HCT116 (cell line): ENCODE measurements at regions not wholly inside any gene's neighbourhood (a gene's known extent, or its start where the extent isn't known, plus 50 kb on each side); places are given as distances from the start of the nearest gene placed in this dataset.

Experiments used
- ATAC-seq: fragments of 200-7000 bp; cut with Tn5 transposase; 2 replicates; pipeline ENCODE4 v1.9.1; 2020; ENCODE audit warnings: mild to moderate bottlenecking, moderate library complexity
- BruUV-seq: library from RNA; stranded (reverse); fragments of 400-500 nt; replicated peaks from 2 replicates; lab custom pipeline; 2021; lab: Mats Ljungman, UMichigan
- CTCF ChIA-PET: fragments of 300-600 bp; sonication (Branson Sonifier 250); formaldehyde crosslinking; loops from one replicate; lab custom pipeline; 2021; ENCODE audit warnings: antibody characterized with exemption; lab: Charles Lee
- POLR2A ChIA-PET: fragments of 300-600, 350-600 bp; sonication (Branson Sonifier 250); formaldehyde crosslinking; loops from one replicate; lab custom pipeline; 2021; ENCODE audit warnings: antibody characterized with exemption; lab: Charles Lee
- RAD21 ChIA-PET, 2 experiments: fragments of 300-600 bp; sonication (Branson Sonifier 250); formaldehyde crosslinking; loops; one replicate each; lab custom pipeline; 2023; ENCODE audit warnings: low total read pairs in 2 of 2; ENCODE audit not compliant: uncharacterized antibody in 2 of 2, unreplicated experiment in 2 of 2, low non-redundant PET in 1 of 2; lab: Charles Lee
- DNase-seq: peaks from one replicate; pipeline ENCODE4 v3.0.0-alpha.2; 2010; ENCODE audit warnings: low read depth, low spot score
- H2AFZ ChIP-seq: fragments of 200-600 bp; shearing (Covaris generic), sonication (generic); 2 replicates; pipeline ENCODE4 v1.6.1; 2017; ENCODE audit warnings: low read depth, mixed run types, mixed read lengths, antibody characterized with exemption, low read length; ENCODE audit not compliant: poor library complexity, severe bottlenecking
- H3K27ac ChIP-seq: 2 replicates; pipeline ENCODE4 v1.5.1; 2012; ENCODE audit warnings: low read depth, low read length
- H3K27me3 ChIP-seq: fragments of 200-600 bp; sonication (generic); 2 replicates; pipeline ENCODE4 v1.6.1; 2016; ENCODE audit warnings: mixed run types, low read length, mixed read lengths; ENCODE audit not compliant: insufficient read depth
- H3K36me3 ChIP-seq, 2 experiments: fragments of 200-500 bp in 1 of 2; fragments of 200-600 bp in 1 of 2; sonication (Bioruptor generic) in 1 of 2; sonication (generic) in 1 of 2; 2 replicates each; pipeline versions ENCODE4 v1.5.1 to v1.6.1; 2014 to 2016; ENCODE audit warnings: low read length in 2 of 2, inconsistent platforms in 1 of 2, mixed read lengths in 1 of 2, mixed run types in 1 of 2; ENCODE audit not compliant: insufficient read depth in 2 of 2, control insufficient read depth in 1 of 2
- H3K4me1 ChIP-seq, 2 experiments: fragments of 200-600 bp in 1 of 2; sonication (generic) in 1 of 2; 2 replicates each; pipeline versions ENCODE4 v1.5.1 to v1.6.1; 2012 to 2017; ENCODE audit warnings: low read length in 2 of 2, inconsistent platforms in 1 of 2, mild to moderate bottlenecking in 1 of 2, mixed read lengths in 1 of 2, mixed run types in 1 of 2, moderate library complexity in 1 of 2; ENCODE audit not compliant: insufficient read depth in 2 of 2, control insufficient read depth in 1 of 2
- H3K4me2 ChIP-seq: fragments of 200-600 bp; sonication (generic); 2 replicates; pipeline ENCODE4 v1.6.1; 2017; ENCODE audit warnings: mixed run types, low read length, mixed read lengths
- H3K4me3 ChIP-seq, 2 experiments: fragments of 200-600 bp in 1 of 2; sonication (generic) in 1 of 2; replicated peaks in 1 of 2; 2 replicates each; pipeline ENCODE4 v1.5.1; 2011 to 2016; ENCODE audit warnings: low read length in 2 of 2, control low read depth in 1 of 2, low read depth in 1 of 2, mild to moderate bottlenecking in 1 of 2, mixed read lengths in 1 of 2, mixed run types in 1 of 2
- H3K79me2 ChIP-seq: fragments of 200-600 bp; sonication (generic); 2 replicates; pipeline ENCODE4 v1.6.1; 2017; ENCODE audit warnings: mild to moderate bottlenecking, mixed run types, low read length, moderate library complexity, mixed read lengths; ENCODE audit not compliant: insufficient read depth
- H3K9ac ChIP-seq: fragments of 200-600 bp; sonication (generic); 2 replicates; pipeline ENCODE4 v1.6.1; 2016; ENCODE audit warnings: low read length, mixed read lengths
- H3K9me2 ChIP-seq: fragments of 200-600 bp; sonication (generic), shearing (Covaris generic); 2 replicates; pipeline ENCODE4 v1.6.1; 2017; ENCODE audit warnings: mixed run types, mild to moderate bottlenecking, moderate library complexity; ENCODE audit not compliant: insufficient read depth
- H3K9me3 ChIP-seq, 2 experiments: fragments of 200-500 bp in 1 of 2; fragments of 200-600 bp in 1 of 2; sonication (Bioruptor generic) in 1 of 2; sonication (generic) in 1 of 2; 2 replicates each; pipeline ENCODE4 v1.6.1; 2014 to 2017; ENCODE audit warnings: low read length in 2 of 2, mixed read lengths in 2 of 2, inconsistent platforms in 1 of 2, low read depth in 1 of 2, mild to moderate bottlenecking in 1 of 2, mixed run types in 1 of 2, moderate library complexity in 1 of 2; ENCODE audit not compliant: control insufficient read depth in 1 of 2, insufficient read depth in 1 of 2
- H4K20me1 ChIP-seq: fragments of 200-600 bp; sonication (generic), shearing (Covaris generic); 2 replicates; pipeline ENCODE4 v1.6.1; 2017; ENCODE audit warnings: mixed run types, mild to moderate bottlenecking, moderate library complexity; ENCODE audit not compliant: insufficient read depth
- EGR1 ChIP-seq: IDR thresholded peaks from 2 replicates; pipeline ENCODE4 v1.6.1; 2012; ENCODE audit warnings: low read depth
- ELF1 ChIP-seq: IDR thresholded peaks from 2 replicates; pipeline ENCODE4 v1.6.1; 2012; ENCODE audit warnings: low read depth, borderline replicate concordance
- EZH2 ChIP-seq: fragments of 200-600 bp; sonication (generic); IDR thresholded peaks from 2 replicates; pipeline ENCODE4 v1.6.1; 2017; ENCODE audit warnings: antibody characterized with exemption, mixed run types
- EZH2phosphoT487 ChIP-seq: fragments of 200-600 bp; IDR thresholded peaks from 2 replicates; pipeline ENCODE4 v1.6.1; 2018; ENCODE audit warnings: antibody characterized with exemption, borderline replicate concordance
- POLR2A ChIP-seq: IDR thresholded peaks from 2 replicates; pipeline ENCODE4 v1.7.0; 2011; ENCODE audit warnings: borderline replicate concordance; ENCODE audit not compliant: insufficient read depth, insufficient read length; ENCODE audit errors: extremely low read depth
- POLR2AphosphoS5 ChIP-seq: IDR thresholded peaks from 2 replicates; pipeline ENCODE4 v1.6.1; 2011; ENCODE audit warnings: mild to moderate bottlenecking, low read depth, low read length, moderate library complexity
- SP1 ChIP-seq: IDR thresholded peaks from 2 replicates; pipeline ENCODE4 v1.6.1; 2012; ENCODE audit warnings: low read depth
- SRF ChIP-seq: IDR thresholded peaks from 2 replicates; pipeline ENCODE4 v1.6.1; 2012; ENCODE audit warnings: low read depth
- TCF7L2 ChIP-seq: IDR thresholded peaks from 2 replicates; pipeline ENCODE4 v1.7.0; 2011; ENCODE audit warnings: borderline replicate concordance, inconsistent platforms; ENCODE audit not compliant: insufficient read depth, insufficient read length; ENCODE audit errors: extremely low read depth
- YY1 ChIP-seq: IDR thresholded peaks from 2 replicates; pipeline ENCODE4 v1.6.1; 2011; ENCODE audit warnings: low read length, low read depth, moderate library complexity, mild to moderate bottlenecking; ENCODE audit not compliant: insufficient replicate concordance; ENCODE audit errors: extremely low read depth
- intact Hi-C: fragments of 100-400 bp; cut with micrococcal nuclease; formaldehyde crosslinking; loops from 2 replicates; pipeline ENCODE4 v1.10.0; 2022
- TF ChIP-seq, protein P1 (sequence below): IDR thresholded peaks from 2 replicates; pipeline ENCODE4 v1.6.1; 2011; ENCODE audit warnings: mild to moderate bottlenecking, low read length, moderate library complexity; ENCODE audit not compliant: insufficient replicate concordance; ENCODE audit errors: extremely low read depth
- TF ChIP-seq, protein P2 (sequence below): IDR thresholded peaks from 2 replicates; pipeline ENCODE4 v1.6.1; 2012

DNA sequence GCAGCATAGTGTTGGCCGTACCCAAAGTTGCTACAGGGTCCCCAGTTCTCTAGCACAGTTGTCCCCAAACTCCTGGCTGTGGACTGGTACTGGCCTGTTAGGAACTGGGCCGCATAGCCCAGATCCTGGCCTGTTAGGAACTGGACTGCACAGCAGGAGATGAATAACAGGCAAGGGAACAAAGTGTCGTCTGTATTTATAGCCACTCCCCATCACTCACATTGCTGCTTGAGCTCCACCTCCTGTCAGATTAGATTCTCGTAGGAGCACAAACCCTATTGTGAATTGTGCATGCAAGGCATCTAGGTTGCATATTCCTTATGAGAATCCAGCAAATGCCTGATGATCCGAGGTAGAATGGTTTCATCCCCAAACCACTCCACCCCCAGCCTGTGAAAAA lies 604.0 kb upstream of the LMCD1 start:
- Histone ChIP-seq H3K79me2 (no peaks in the 10 kb centered on the region), H3K36me3 (no peaks in the 10 kb centered on the region), H4K20me1 (no peaks in the 10 kb centered on the region), H3K27ac (no peak overlapping the region), H3K27me3 (no peaks in the 10 kb centered on the region), H3K4me1 (no peaks in the 10 kb centered on the region), H3K9me2 (no peaks in the 10 kb centered on the region), H3K9ac (no peak overlapping the region), H3K4me2 (no peak overlapping the region), H2AFZ (no peak overlapping the region), H3K9me3 (no peaks in the 10 kb centered on the region), H3K4me3 (no peak overlapping the region)
- ATAC-seq = no peak
- no peak for DNase-seq
- TF ChIP-seq EGR1 (no peak), SP1 (no peak), EZH2 (no peak), YY1 (no peak), SRF (no peak), POLR2A (no peak), EZH2phosphoT487 (no peak), ELF1 (no peak), TCF7L2 (no peak), POLR2AphosphoS5 (no peak)
- TF ChIP-seq, protein P1, sequence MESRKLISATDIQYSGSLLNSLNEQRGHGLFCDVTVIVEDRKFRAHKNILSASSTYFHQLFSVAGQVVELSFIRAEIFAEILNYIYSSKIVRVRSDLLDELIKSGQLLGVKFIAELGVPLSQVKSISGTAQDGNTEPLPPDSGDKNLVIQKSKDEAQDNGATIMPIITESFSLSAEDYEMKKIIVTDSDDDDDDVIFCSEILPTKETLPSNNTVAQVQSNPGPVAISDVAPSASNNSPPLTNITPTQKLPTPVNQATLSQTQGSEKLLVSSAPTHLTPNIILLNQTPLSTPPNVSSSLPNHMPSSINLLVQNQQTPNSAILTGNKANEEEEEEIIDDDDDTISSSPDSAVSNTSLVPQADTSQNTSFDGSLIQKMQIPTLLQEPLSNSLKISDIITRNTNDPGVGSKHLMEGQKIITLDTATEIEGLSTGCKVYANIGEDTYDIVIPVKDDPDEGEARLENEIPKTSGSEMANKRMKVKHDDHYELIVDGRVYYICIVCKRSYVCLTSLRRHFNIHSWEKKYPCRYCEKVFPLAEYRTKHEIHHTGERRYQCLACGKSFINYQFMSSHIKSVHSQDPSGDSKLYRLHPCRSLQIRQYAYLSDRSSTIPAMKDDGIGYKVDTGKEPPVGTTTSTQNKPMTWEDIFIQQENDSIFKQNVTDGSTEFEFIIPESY = no peak
- TF ChIP-seq, protein P2, sequence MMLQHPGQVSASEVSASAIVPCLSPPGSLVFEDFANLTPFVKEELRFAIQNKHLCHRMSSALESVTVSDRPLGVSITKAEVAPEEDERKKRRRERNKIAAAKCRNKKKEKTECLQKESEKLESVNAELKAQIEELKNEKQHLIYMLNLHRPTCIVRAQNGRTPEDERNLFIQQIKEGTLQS = no peak
- ChIA-PET RAD21 (no interaction called here), POLR2A (no interaction called here), CTCF (no interaction called here)
- no TSS peak for BruUV-seq
- intact Hi-C loops = no loop called here
